Muscle of back (tissue), 3 donors: ENCODE measurements at regions not wholly inside any gene's neighbourhood (a gene's known extent, or its start where the extent isn't known, plus 50 kb on each side); places are given as distances from the start of the nearest gene placed in this dataset.

Experiments
- DNase-seq, 3 donors: peaks; one replicate each; pipeline versions ENCODE4 v3.0.0 to v3.0.0-alpha.2; 2013

GRCh38 chr16:26651884-26652283, 414.8 kb upstream of the C16orf82 start:
- DNase-seq, result no peak

GRCh38 chr16:26658486-26658885, 408.2 kb upstream of the C16orf82 start:
- DNase-seq, result no peak

- no peak for DNase-seq
Observed at GRCh38 chr16:26658915-26659314, 407.8 kb upstream of the C16orf82 start.

- no peak for DNase-seq
Observed at GRCh38 chr16:26664086-26664485, 402.6 kb upstream of the C16orf82 start.

- DNase-seq, result no peak
Observed at GRCh38 chr16:26665166-26665939, 401.4 kb upstream of the C16orf82 start.

GRCh38 chr16:26666486-26666885, 400.2 kb upstream of the C16orf82 start:
- DNase-seq, result no peak

GRCh38 chr16:26667307-26667706, 399.4 kb upstream of the C16orf82 start:
- no peak for DNase-seq

- no peak for DNase-seq
Observed at GRCh38 chr16:26668026-26668425, 398.7 kb upstream of the C16orf82 start.

- no peak for DNase-seq
Observed at GRCh38 chr16:26672206-26672605, 394.5 kb upstream of the C16orf82 start.

- DNase-seq, result no peak
Observed at GRCh38 chr16:26673011-26673410, 393.7 kb upstream of the C16orf82 start.

- DNase-seq, result no peak
Observed at GRCh38 chr16:26680671-26681070, 386.1 kb upstream of the C16orf82 start.

GRCh38 chr16:26688105-26688504, 378.6 kb upstream of the C16orf82 start:
- no peak for DNase-seq

GRCh38 chr16:26688699-26689098, 378.0 kb upstream of the C16orf82 start:
- no peak for DNase-seq

- DNase-seq, result no peak
Observed at GRCh38 chr16:26692658-26693057, 374.1 kb upstream of the C16orf82 start.

GRCh38 chr16:26697807-26698206, 368.9 kb upstream of the C16orf82 start:
- no peak for DNase-seq

- no peak for DNase-seq
Observed at GRCh38 chr16:26700250-26700649, 366.5 kb upstream of the C16orf82 start.

- no peak for DNase-seq
Observed at GRCh38 chr16:26701243-26701886, 365.4 kb upstream of the C16orf82 start.

GRCh38 chr16:26705346-26705745, 361.4 kb upstream of the C16orf82 start:
- peak in 1 of 3 donors; percentile 4 for DNase-seq

GRCh38 chr16:26708428-26708827, 358.3 kb upstream of the C16orf82 start:
- no peak for DNase-seq

GRCh38 chr16:26709175-26709574, 357.6 kb upstream of the C16orf82 start:
- no peak for DNase-seq

- DNase-seq, result no peak
Observed at GRCh38 chr16:26709754-26710153, 357.0 kb upstream of the C16orf82 start.

GRCh38 chr16:26710450-26710849, 356.3 kb upstream of the C16orf82 start:
- DNase-seq, result no peak

- DNase-seq, result peak in 2 of 3 donors; percentile 29 to 33
Observed at GRCh38 chr16:26712876-26713275, 353.9 kb upstream of the C16orf82 start.

GRCh38 chr16:26715969-26716368, 350.8 kb upstream of the C16orf82 start:
- DNase-seq, result no peak
